HG03095 (cell line): ENCODE measurements at regions not wholly inside any gene's neighbourhood (a gene's known extent, or its start where the extent isn't known, plus 50 kb on each side); places are given as distances from the start of the nearest gene placed in this dataset.

ENCODE experiments used
- ATAC-seq: cut with Tn5 transposase; IDR thresholded peaks from one replicate; pipeline ENCODE4 v1.9.1; 2021; ENCODE audit warnings: moderate library complexity; ENCODE audit not compliant: unreplicated experiment

- ATAC-seq: no peak
These were observed 394.2 kb downstream of the IRS1 start for GRCh38 chr2:226405465-226405864.

- no peak for ATAC-seq
These were observed 396.3 kb downstream of the IRS1 start for GRCh38 chr2:226403369-226403768.

- ATAC-seq: no peak
These were observed 400.6 kb downstream of the IRS1 start for GRCh38 chr2:226399006-226399405.

- ATAC-seq: no peak
These were observed 401.0 kb downstream of the IRS1 start for GRCh38 chr2:226398580-226398979.

- ATAC-seq: no peak
These were observed 403.1 kb downstream of the IRS1 start for GRCh38 chr2:226396541-226396940.

- no peak for ATAC-seq
These were observed 412.1 kb downstream of the IRS1 start for GRCh38 chr2:226387499-226387942.

- ATAC-seq: no peak
These were observed 416.2 kb downstream of the IRS1 start for GRCh38 chr2:226383461-226383860.

- ATAC-seq: no peak
These were observed 418.9 kb downstream of the IRS1 start for GRCh38 chr2:226380679-226381078.

- no peak for ATAC-seq
These were observed 420.6 kb downstream of the IRS1 start for GRCh38 chr2:226378753-226379705.

GRCh38 chr2:226376516-226377180, 423.0 kb downstream of the IRS1 start:
- no peak for ATAC-seq

GRCh38 chr2:226366920-226367319, 432.7 kb downstream of the IRS1 start:
- ATAC-seq: no peak

- no peak for ATAC-seq
These were observed 435.4 kb downstream of the IRS1 start for GRCh38 chr2:226364217-226364616.

- ATAC-seq: no peak
These were observed 436.6 kb downstream of the IRS1 start for GRCh38 chr2:226362980-226363379.

- no peak for ATAC-seq
These were observed 439.0 kb downstream of the IRS1 start for GRCh38 chr2:226360658-226361057.

GRCh38 chr2:226358688-226359087, 440.9 kb downstream of the IRS1 start:
- ATAC-seq: no peak

GRCh38 chr2:226357816-226358215, 441.8 kb downstream of the IRS1 start:
- ATAC-seq: no peak

GRCh38 chr2:226355600-226355999, 444.0 kb downstream of the IRS1 start:
- no peak for ATAC-seq

GRCh38 chr2:226354434-226354833, 445.2 kb downstream of the IRS1 start:
- ATAC-seq: no peak

- ATAC-seq: no peak
These were observed 446.6 kb downstream of the IRS1 start for GRCh38 chr2:226352941-226353560.

- no peak for ATAC-seq
These were observed 447.9 kb downstream of the IRS1 start for GRCh38 chr2:226351711-226352110.

GRCh38 chr2:226339616-226340015, 460.0 kb downstream of the IRS1 start:
- no peak for ATAC-seq

- ATAC-seq: no peak
These were observed 460.8 kb downstream of the IRS1 start for GRCh38 chr2:226338825-226339224.
